ENCODE measurements at regions not wholly inside any gene's neighbourhood (a gene's known extent, or its start where the extent isn't known, plus 50 kb on each side); places are given as distances from the start of the nearest gene placed in this dataset.
"Not testable (repeated sequence)": the region's sequence is repeated elsewhere in the genome, so short reads cannot be mapped to it uniquely, and the experiment has no call there.

- Histone ChIP-seq H3K4me1 (ENCODE audit: control insufficient read depth in 1 of 2, insufficient read depth in 2 of 2, low read length in 2 of 2) (no peaks in the 10 kb centered on the region), H3K9ac (ENCODE audit: insufficient read depth, low read length, poor library complexity, severe bottlenecking) (no peak overlapping the region), H3K36me3 (replicated peaks in 1 of 2; ENCODE audit: control insufficient read depth in 1 of 2, insufficient read depth in 2 of 2, low read length in 2 of 2) (no peaks in the 10 kb centered on the region), H4K20me1 (ENCODE audit: insufficient read depth, low read length) (no peaks in the 10 kb centered on the region), H3K4me2 (replicated peaks; ENCODE audit: extremely low read depth, low read length, poor library complexity, severe bottlenecking) (no peak overlapping the region), H3K4me3 (replicated peaks in 1 of 3; ENCODE audit: low read depth in 2 of 3, low read length in 3 of 3) (no peak overlapping the region), H2AFZ (ENCODE audit: insufficient read depth, low read depth, low read length, poor library complexity, severe bottlenecking) (no peak overlapping the region), H3K9me3 (replicated peaks in 1 of 2; ENCODE audit: control insufficient read depth in 1 of 2, insufficient read depth in 1 of 2, low read length in 2 of 2) (peaks cover 29 to 40% of the 10 kb centered on the region in 2 donors), H3K79me2 (ENCODE audit: insufficient read depth, low read length) (no peaks in the 10 kb centered on the region), H3K27me3 (ENCODE audit: control insufficient read depth in 2 of 2, insufficient read depth in 2 of 2, low read length in 2 of 2) (no peaks in the 10 kb centered on the region), H3K27ac (ENCODE audit: low read depth in 1 of 2, low read length in 2 of 2) (no peak overlapping the region)
- Mint-ChIP-seq H3K4me3 (no peak overlapping the region), H3K27me3 (ENCODE audit: low read depth in 3 of 3) (no peaks in the 10 kb centered on the region), H3K4me1 (no peaks in the 10 kb centered on the region), H3K9me3 (peaks cover 21 to 34% (median 30%) of the 10 kb centered on the region in 7 donors), H3K27ac (no peak overlapping the region), H3K36me3 (no peaks in the 10 kb centered on the region)
- TF ChIP-seq CTCF (IDR thresholded peaks at IDR 0.05), result no peak
- DNase-seq, result no peak
- intact Hi-C loops (cut with micrococcal nuclease), result no loop called here
- no CpG with 5 or more reads among the region's 1 CpG for whole genome bisulfite sequencing (ENCODE audit: insufficient coverage)
Observed at GRCh38 chr6:125454351-125454750, 152.6 kb upstream of the HDDC2 start.

GRCh38 chr6:125458493-125458892, 156.7 kb upstream of the HDDC2 start:
- H3K27ac ChIP-seq (ENCODE audit: low read depth in 1 of 2, low read length in 2 of 2); H3K4me2 ChIP-seq (replicated peaks; ENCODE audit: extremely low read depth, low read length, poor library complexity, severe bottlenecking); H3K27me3 ChIP-seq (ENCODE audit: control insufficient read depth in 2 of 2, insufficient read depth in 2 of 2, low read length in 2 of 2); H3K36me3 ChIP-seq (replicated peaks in 1 of 2; ENCODE audit: control insufficient read depth in 1 of 2, insufficient read depth in 2 of 2, low read length in 2 of 2); H4K20me1 ChIP-seq (ENCODE audit: insufficient read depth, low read length); DNase-seq; H3K4me3 ChIP-seq (replicated peaks in 1 of 3; ENCODE audit: low read depth in 2 of 3, low read length in 3 of 3); H3K79me2 ChIP-seq (ENCODE audit: insufficient read depth, low read length); H3K36me3 Mint-ChIP-seq; H3K9ac ChIP-seq (ENCODE audit: insufficient read depth, low read length, poor library complexity, severe bottlenecking); H3K4me3 Mint-ChIP-seq; H3K4me1 Mint-ChIP-seq; H3K4me1 ChIP-seq (ENCODE audit: control insufficient read depth in 1 of 2, insufficient read depth in 2 of 2, low read length in 2 of 2); H3K27ac Mint-ChIP-seq; H3K27me3 Mint-ChIP-seq (ENCODE audit: low read depth in 3 of 3); intact Hi-C loops (cut with micrococcal nuclease); H2AFZ ChIP-seq (ENCODE audit: insufficient read depth, low read depth, low read length, poor library complexity, severe bottlenecking): not testable (repeated sequence)
- H3K9me3 ChIP-seq (replicated peaks in 1 of 2; ENCODE audit: control insufficient read depth in 1 of 2, insufficient read depth in 1 of 2, low read length in 2 of 2), result peaks cover 21 to 23% of the 10 kb centered on the region in 2 donors
- peaks cover 7 to 20% (median 17%) of the 10 kb centered on the region in 7 donors for H3K9me3 Mint-ChIP-seq
- no CpG with 5 or more reads among the region's 1 CpG for WGBS (ENCODE audit: insufficient coverage)

GRCh38 chr6:125465332-125465731, 163.6 kb upstream of the HDDC2 start:
- H3K4me3 Mint-ChIP-seq; intact Hi-C loops (cut with micrococcal nuclease); H3K4me2 ChIP-seq (replicated peaks; ENCODE audit: extremely low read depth, low read length, poor library complexity, severe bottlenecking); H3K27me3 ChIP-seq (ENCODE audit: control insufficient read depth in 2 of 2, insufficient read depth in 2 of 2, low read length in 2 of 2); H3K27ac ChIP-seq (ENCODE audit: low read depth in 1 of 2, low read length in 2 of 2); H3K9ac ChIP-seq (ENCODE audit: insufficient read depth, low read length, poor library complexity, severe bottlenecking); H3K27ac Mint-ChIP-seq; H2AFZ ChIP-seq (ENCODE audit: insufficient read depth, low read depth, low read length, poor library complexity, severe bottlenecking); H3K79me2 ChIP-seq (ENCODE audit: insufficient read depth, low read length); H3K9me3 ChIP-seq (replicated peaks in 1 of 2; ENCODE audit: control insufficient read depth in 1 of 2, insufficient read depth in 1 of 2, low read length in 2 of 2); H3K4me1 Mint-ChIP-seq; H3K36me3 ChIP-seq (replicated peaks in 1 of 2; ENCODE audit: control insufficient read depth in 1 of 2, insufficient read depth in 2 of 2, low read length in 2 of 2); H3K27me3 Mint-ChIP-seq (ENCODE audit: low read depth in 3 of 3); H3K4me3 ChIP-seq (replicated peaks in 1 of 3; ENCODE audit: low read depth in 2 of 3, low read length in 3 of 3); H3K4me1 ChIP-seq (ENCODE audit: control insufficient read depth in 1 of 2, insufficient read depth in 2 of 2, low read length in 2 of 2); H3K36me3 Mint-ChIP-seq; DNase-seq; H4K20me1 ChIP-seq (ENCODE audit: insufficient read depth, low read length): not testable (repeated sequence)
- 86% methylated on average over 1 of the region's 1 CpG for WGBS (ENCODE audit: insufficient coverage)
- peaks cover 2 to 18% (median 5%) of the 10 kb centered on the region in 7 donors for H3K9me3 Mint-ChIP-seq
